ENCODE measurements at regions not wholly inside any gene's neighbourhood (a gene's known extent, or its start where the extent isn't known, plus 50 kb on each side); places are given as distances from the start of the nearest gene placed in this dataset.

DNA sequence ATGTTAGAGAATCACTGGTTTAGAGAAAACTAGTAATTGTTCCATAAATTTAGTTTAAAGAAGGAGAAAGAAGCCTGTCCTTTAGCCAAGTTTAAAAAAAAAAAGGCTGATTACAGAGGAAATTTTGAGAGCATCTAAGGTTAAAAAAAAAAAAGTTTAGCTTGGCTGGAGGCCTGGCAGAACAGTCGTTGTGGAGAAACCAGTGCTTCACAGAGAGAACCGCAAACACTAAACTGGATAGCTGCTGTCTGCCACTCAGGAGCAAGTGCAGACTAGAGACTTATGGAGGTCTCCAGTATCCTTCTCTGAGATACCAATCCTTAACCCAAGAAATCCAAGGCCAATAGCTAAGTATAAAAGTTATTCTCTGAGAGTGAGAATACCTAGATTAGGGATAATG lies 84.8 kb upstream of the ANKRD28 start:
- H3K9me3 ChIP-seq, result peaks cover 18% of the 10 kb centered on the region
- no peak overlapping the region for H3K4me3 ChIP-seq
- TF ChIP-seq, protein P1, sequence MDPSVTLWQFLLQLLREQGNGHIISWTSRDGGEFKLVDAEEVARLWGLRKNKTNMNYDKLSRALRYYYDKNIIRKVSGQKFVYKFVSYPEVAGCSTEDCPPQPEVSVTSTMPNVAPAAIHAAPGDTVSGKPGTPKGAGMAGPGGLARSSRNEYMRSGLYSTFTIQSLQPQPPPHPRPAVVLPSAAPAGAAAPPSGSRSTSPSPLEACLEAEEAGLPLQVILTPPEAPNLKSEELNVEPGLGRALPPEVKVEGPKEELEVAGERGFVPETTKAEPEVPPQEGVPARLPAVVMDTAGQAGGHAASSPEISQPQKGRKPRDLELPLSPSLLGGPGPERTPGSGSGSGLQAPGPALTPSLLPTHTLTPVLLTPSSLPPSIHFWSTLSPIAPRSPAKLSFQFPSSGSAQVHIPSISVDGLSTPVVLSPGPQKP (IDR thresholded peaks at IDR 0.05; ENCODE audit: low read depth, low read length), result no peak
- no peak for TF ChIP-seq ESRRA (IDR thresholded peaks at IDR 0.05; ENCODE audit: borderline replicate concordance, low read length)
- no peak for TF ChIP-seq ZFP36 (IDR thresholded peaks at IDR 0.05; ENCODE audit: borderline replicate concordance, partially characterized antibody)
- TF ChIP-seq FOSB (CRISPR knock-in tag; IDR thresholded peaks at IDR 0.05), result no peak
- no peak for TF ChIP-seq MYC (IDR thresholded peaks at IDR 0.05; ENCODE audit: borderline replicate concordance, low read length)
- TF ChIP-seq JUN (IDR thresholded peaks at IDR 0.05), result no peak
- no peak for TF ChIP-seq EP300 (IDR thresholded peaks at IDR 0.05)
- no peak for TF ChIP-seq CBX2 (IDR thresholded peaks at IDR 0.05; ENCODE audit: borderline replicate concordance, low read depth)
- TF ChIP-seq ZSCAN20 (CRISPR knock-in tag; IDR thresholded peaks at IDR 0.05), result no peak
- TF ChIP-seq TFCP2L1 (CRISPR knock-in tag; IDR thresholded peaks at IDR 0.05), result no peak
- no peak for TF ChIP-seq GATA3 (IDR thresholded peaks at IDR 0.05; ENCODE audit: borderline replicate concordance)
- no peak for TF ChIP-seq MAZ (IDR thresholded peaks at IDR 0.05; ENCODE audit: borderline replicate concordance, low read depth, low read length)
- no peak for TF ChIP-seq FOXS1 (CRISPR knock-in tag; IDR thresholded peaks at IDR 0.05)
- 63% methylated on average over 2 of the region's 2 CpGs for WGBS (ENCODE audit: missing lambda C conversion rate)
- no peak overlapping the region for H3K4me2 ChIP-seq
- FAIRE-seq, result no peak
- POLR2A ChIA-PET, result no interaction called here
- no peak for ATAC-seq
- no peak for DNase-seq (ENCODE audit: low read depth in 1 of 2, low spot score in 1 of 2)
- no peaks in the 10 kb centered on the region for H3K4me1 ChIP-seq
- no peak overlapping the region for H3K27ac ChIP-seq
- CTCF ChIA-PET, result interaction anchor here (0.5 to 1.3 kb wide), 2 partner anchors 9 to 114 kb away, joined by 3 read pairs; no protein-coding TSS in a partner anchor

- no peak overlapping the region for H3K27ac ChIP-seq
- TF ChIP-seq RCOR1 (IDR thresholded peaks at IDR 0.05; ENCODE audit: low read depth, low read length), result no peak
- no peak for TF ChIP-seq CBX8 (IDR thresholded peaks at IDR 0.05)
- TF ChIP-seq POLR2AphosphoS2 (conservative IDR thresholded peaks at IDR 0.05; ENCODE audit: low read length), result no peak
- no peak for TF ChIP-seq GATA3 (IDR thresholded peaks at IDR 0.05; ENCODE audit: borderline replicate concordance)
- no peak for TF ChIP-seq EHMT2 (IDR thresholded peaks at IDR 0.05; ENCODE audit: low read depth)
- no peak for TF ChIP-seq KDM5A (IDR thresholded peaks at IDR 0.05)
- ChIA-PET POLR2A (no interaction called here), CTCF (no interaction called here)
- ATAC-seq (no peak), DNase-seq (ENCODE audit: low read depth in 1 of 2, low spot score in 1 of 2) (no peak), FAIRE-seq (no peak)
- H3K9me3 ChIP-seq, result peaks cover 25% of the 10 kb centered on the region
- H3K4me2 ChIP-seq, result no peak overlapping the region
- 6% methylated on average over 1 of the region's 1 CpG for WGBS (ENCODE audit: missing lambda C conversion rate)
- no peak overlapping the region for H3K4me3 ChIP-seq
- no peaks in the 10 kb centered on the region for H3K4me1 ChIP-seq
These were observed 86.4 kb upstream of the ANKRD28 start for GRCh38 chr3:15884132-15884531.

- no peak overlapping the region for H3K4me3 ChIP-seq
- TF ChIP-seq HDAC2 (IDR thresholded peaks at IDR 0.05) (no peak), NFE2L2 (conservative IDR thresholded peaks at IDR 0.05; ENCODE audit: low read length) (no peak), POLR2AphosphoS2 (conservative IDR thresholded peaks at IDR 0.05; ENCODE audit: low read length) (no peak), RAD21 (conservative IDR thresholded peaks at IDR 0.05 in 1 of 2, IDR thresholded peaks at IDR 0.05 in 1 of 2) (no peak), JUN (IDR thresholded peaks at IDR 0.05) (no peak)
- peaks cover 27% of the 10 kb centered on the region for H3K9me3 ChIP-seq
- DNase-seq (ENCODE audit: low read depth in 1 of 2, low spot score in 1 of 2) (no peak), ATAC-seq (no peak), FAIRE-seq (no peak)
- POLR2A ChIA-PET, result no interaction called here
- CTCF ChIA-PET, result interaction anchor here (0.7 kb wide), 1 partner anchor 392 kb away, joined by 3 read pairs; no protein-coding TSS in a partner anchor
- H3K27ac ChIP-seq, result no peak overlapping the region
- no peaks in the 10 kb centered on the region for H3K4me1 ChIP-seq
- H3K4me2 ChIP-seq, result no peak overlapping the region
These were observed 88.7 kb upstream of the ANKRD28 start for GRCh38 chr3:15886521-15886920.

GRCh38 chr3:15887261-15887660 lies 89.5 kb upstream of the ANKRD28 start:
- H3K4me2 ChIP-seq, result no peak overlapping the region
- FAIRE-seq (no peak), ATAC-seq (no peak), DNase-seq (ENCODE audit: low read depth in 1 of 2, low spot score in 1 of 2) (no peak)
- no peak for TF ChIP-seq FOXS1 (CRISPR knock-in tag; IDR thresholded peaks at IDR 0.05)
- no peak for TF ChIP-seq EP300 (IDR thresholded peaks at IDR 0.05)
- no peak for TF ChIP-seq RFX5 (IDR thresholded peaks at IDR 0.05)
- TF ChIP-seq CHD4 (IDR thresholded peaks at IDR 0.05; ENCODE audit: borderline replicate concordance), result no peak
- TF ChIP-seq HES2 (IDR thresholded peaks at IDR 0.05), result no peak
- no peak for TF ChIP-seq RARB (CRISPR knock-in tag; IDR thresholded peaks at IDR 0.05)
- no peak overlapping the region for H3K4me3 ChIP-seq
- H3K9me3 ChIP-seq, result peaks cover 27% of the 10 kb centered on the region
- ChIA-PET POLR2A (no interaction called here), CTCF (no interaction called here)
- H3K27ac ChIP-seq, result no peak overlapping the region
- no peaks in the 10 kb centered on the region for H3K4me1 ChIP-seq
